OCI-LY7 (cell line): ENCODE measurements at regions not wholly inside any gene's neighbourhood (a gene's known extent, or its start where the extent isn't known, plus 50 kb on each side); places are given as distances from the start of the nearest gene placed in this dataset.

ENCODE experiments used
- BruUV-seq: library from RNA; stranded (reverse); fragments of 400-500 nt; replicated peaks from 2 replicates; lab custom pipeline; 2021; lab: Mats Ljungman, UMichigan
- CTCF ChIA-PET: fragments of 300-600 bp; sonication (Branson Sonifier 250); formaldehyde crosslinking; loops from one replicate; lab custom pipeline; 2022; ENCODE audit warnings: antibody characterized with exemption; ENCODE audit not compliant: unreplicated experiment; lab: Charles Lee
- POLR2A ChIA-PET: fragments of 300-600 bp; sonication (Branson Sonifier 250); formaldehyde crosslinking; loops from one replicate; lab custom pipeline; 2022; ENCODE audit warnings: antibody characterized with exemption; lab: Charles Lee
- DNase-seq: peaks from one replicate; pipeline ENCODE4 v3.0.0-alpha.2; 2015; ENCODE audit warnings: low spot score
- H2AFZ ChIP-seq: fragments of 200-600 bp; sonication (generic), shearing (Covaris generic); 2 replicates; pipeline ENCODE4 v1.6.1; 2014; ENCODE audit warnings: mild to moderate bottlenecking, antibody characterized with exemption, low read length, moderate library complexity
- H3K27ac ChIP-seq: fragments of 200-600 bp; sonication (generic); 2 replicates; pipeline ENCODE4 v1.5.1; 2014; ENCODE audit warnings: mixed run types, low read depth, mild to moderate bottlenecking, moderate library complexity, low read length, inconsistent platforms; ENCODE audit not compliant: poor library complexity, severe bottlenecking
- H3K36me3 ChIP-seq: fragments of 200-600 bp; sonication (generic); 2 replicates; pipeline ENCODE4 v1.6.1; 2014; ENCODE audit warnings: mild to moderate bottlenecking, antibody characterized with exemption, low read length, moderate library complexity, mixed read lengths; ENCODE audit not compliant: insufficient read depth
- H3K4me1 ChIP-seq: fragments of 200-600 bp; sonication (generic); 2 replicates; pipeline ENCODE4 v1.5.1; 2014; ENCODE audit warnings: mild to moderate bottlenecking, low read length; ENCODE audit not compliant: insufficient read depth, poor library complexity, severe bottlenecking
- H3K4me2 ChIP-seq: fragments of 200-600 bp; sonication (generic); 2 replicates; pipeline ENCODE4 v1.6.1; 2014; ENCODE audit warnings: mild to moderate bottlenecking, low read length
- H3K4me3 ChIP-seq: fragments of 200-600 bp; sonication (generic); 2 replicates; pipeline ENCODE4 v1.5.1; 2014; ENCODE audit warnings: mild to moderate bottlenecking, low read depth, low read length; ENCODE audit not compliant: poor library complexity, severe bottlenecking
- H3K79me2 ChIP-seq: fragments of 200-600 bp; sonication (generic); 2 replicates; pipeline ENCODE4 v1.6.1; 2016; ENCODE audit warnings: low read depth, mild to moderate bottlenecking, low read length, moderate library complexity, mixed read lengths; ENCODE audit not compliant: insufficient read depth
- H3K9me2 ChIP-seq: fragments of 200-600 bp; sonication (generic); 2 replicates; pipeline ENCODE4 v1.6.1; 2016; ENCODE audit warnings: mild to moderate bottlenecking, low read length, mixed read lengths; ENCODE audit not compliant: insufficient read depth
- H3K9me3 ChIP-seq: fragments of 200-600 bp; sonication (generic); 2 replicates; pipeline ENCODE4 v1.6.1; 2014; ENCODE audit warnings: mild to moderate bottlenecking, mixed run types, low read length, mixed read lengths
- H4K20me1 ChIP-seq: fragments of 200-600 bp; sonication (generic); 2 replicates; pipeline ENCODE4 v1.6.1; 2014; ENCODE audit warnings: mild to moderate bottlenecking, antibody characterized with exemption, low read length, moderate library complexity, mixed read lengths; ENCODE audit not compliant: insufficient read depth
- EZH2phosphoT487 ChIP-seq: fragments of 200-600 bp; sonication (generic); IDR thresholded peaks from 2 replicates; pipeline ENCODE4 v1.6.1; 2018; ENCODE audit warnings: low read depth, borderline replicate concordance, mild to moderate bottlenecking, mixed run types, antibody characterized with exemption, low read length, moderate library complexity, mixed read lengths
- intact Hi-C: fragments of 100-400 bp; cut with micrococcal nuclease; formaldehyde crosslinking; loops from one replicate; pipeline ENCODE4 v1.10.0; 2022; ENCODE audit not compliant: unreplicated experiment
- TF ChIP-seq, protein P1 (sequence below): fragments of 200-600 bp; sonication (generic); conservative IDR thresholded peaks from 2 replicates; pipeline ENCODE4 v1.5.1; 2014; ENCODE audit warnings: mild to moderate bottlenecking, antibody characterized with exemption, low read length, moderate library complexity, mixed read lengths

DNA sequence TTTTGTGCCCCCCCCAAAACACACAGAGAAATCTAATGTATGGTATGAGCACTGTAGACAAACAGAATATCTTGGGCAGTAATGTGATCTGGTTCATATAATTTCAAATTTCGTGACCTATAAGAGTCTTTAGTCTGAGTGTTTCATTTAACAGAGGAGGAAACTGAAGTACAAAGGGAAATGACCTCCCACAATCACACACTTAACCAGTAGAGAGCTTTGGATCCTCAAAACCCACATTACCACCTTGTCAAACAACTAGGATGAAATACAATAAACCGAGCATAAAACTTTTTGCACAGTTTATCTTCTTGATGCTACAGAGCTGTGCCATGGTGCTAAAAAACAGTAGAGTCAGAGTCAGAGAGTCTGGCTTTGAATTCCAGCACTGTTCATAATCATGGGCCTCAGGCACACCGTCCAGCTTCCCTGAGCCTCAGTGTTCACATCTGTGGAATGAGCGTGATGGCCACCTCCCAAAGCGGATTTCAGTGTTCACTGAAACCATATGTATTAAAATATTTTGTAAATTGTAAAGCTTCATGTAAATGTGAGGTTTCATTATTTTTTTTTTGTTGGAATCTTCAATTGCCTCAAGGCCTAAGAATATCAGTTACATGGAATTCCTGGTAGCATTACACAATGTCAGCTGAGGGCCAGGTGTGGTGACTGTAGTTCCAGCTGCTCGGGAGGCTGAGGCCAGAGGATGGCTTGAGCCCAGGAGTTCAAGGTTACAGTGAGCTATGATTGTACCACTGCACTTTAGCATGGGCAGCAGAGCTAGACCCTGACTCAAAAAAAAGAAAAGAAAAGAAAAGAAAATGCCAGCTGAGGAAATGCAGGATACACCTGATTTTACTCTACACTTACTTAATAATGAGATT is 126.4 kb upstream of the FRY start:
- CTCF ChIA-PET, result no interaction called here
- Histone ChIP-seq H3K4me1 (no peaks in the 10 kb centered on the region), H2AFZ (no peak overlapping the region), H3K4me3 (no peak overlapping the region), H3K27ac (no peak overlapping the region), H3K4me2 (no peak overlapping the region), H3K79me2 (no peaks in the 10 kb centered on the region), H4K20me1 (no peaks in the 10 kb centered on the region), H3K36me3 (no peaks in the 10 kb centered on the region), H3K9me3 (no peaks in the 10 kb centered on the region), H3K9me2 (no peaks in the 10 kb centered on the region)
- POLR2A ChIA-PET, result interaction anchor here (0.6 to 1.0 kb wide), 7 partner anchors 9 to 1660 kb away, joined by 3 read pairs; no protein-coding TSS in a partner anchor
- DNase-seq, result no peak
- intact Hi-C loops, result loop anchor here (5.0 kb wide), 1 partner anchor 407 kb away; no protein-coding TSS in a partner anchor
- no TSS peak for BruUV-seq
- TF ChIP-seq, protein P1, sequence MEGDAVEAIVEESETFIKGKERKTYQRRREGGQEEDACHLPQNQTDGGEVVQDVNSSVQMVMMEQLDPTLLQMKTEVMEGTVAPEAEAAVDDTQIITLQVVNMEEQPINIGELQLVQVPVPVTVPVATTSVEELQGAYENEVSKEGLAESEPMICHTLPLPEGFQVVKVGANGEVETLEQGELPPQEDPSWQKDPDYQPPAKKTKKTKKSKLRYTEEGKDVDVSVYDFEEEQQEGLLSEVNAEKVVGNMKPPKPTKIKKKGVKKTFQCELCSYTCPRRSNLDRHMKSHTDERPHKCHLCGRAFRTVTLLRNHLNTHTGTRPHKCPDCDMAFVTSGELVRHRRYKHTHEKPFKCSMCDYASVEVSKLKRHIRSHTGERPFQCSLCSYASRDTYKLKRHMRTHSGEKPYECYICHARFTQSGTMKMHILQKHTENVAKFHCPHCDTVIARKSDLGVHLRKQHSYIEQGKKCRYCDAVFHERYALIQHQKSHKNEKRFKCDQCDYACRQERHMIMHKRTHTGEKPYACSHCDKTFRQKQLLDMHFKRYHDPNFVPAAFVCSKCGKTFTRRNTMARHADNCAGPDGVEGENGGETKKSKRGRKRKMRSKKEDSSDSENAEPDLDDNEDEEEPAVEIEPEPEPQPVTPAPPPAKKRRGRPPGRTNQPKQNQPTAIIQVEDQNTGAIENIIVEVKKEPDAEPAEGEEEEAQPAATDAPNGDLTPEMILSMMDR, result no peak
- TF ChIP-seq EZH2phosphoT487, result no peak

DNA sequence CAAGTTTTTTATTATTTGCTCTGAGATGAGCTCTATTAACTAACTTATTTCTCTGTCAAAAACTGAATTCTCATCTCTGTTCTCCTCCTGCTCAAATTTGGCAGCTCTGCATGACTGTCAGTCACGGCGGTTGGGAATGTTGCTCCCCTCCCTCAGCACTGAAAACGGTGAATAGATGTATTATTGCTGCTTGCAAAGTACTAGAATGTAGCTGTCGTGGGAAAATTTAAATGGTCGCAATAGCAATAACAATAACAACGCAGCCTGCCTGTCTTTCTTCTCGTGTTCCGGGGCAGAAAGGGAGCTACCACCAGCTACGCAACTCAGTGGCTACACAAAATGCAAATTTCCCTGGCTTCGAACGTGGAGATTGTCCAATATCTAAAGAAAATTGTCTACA is 125.6 kb upstream of the FRY start:
- Histone ChIP-seq H3K4me2 (no peak overlapping the region), H2AFZ (no peak overlapping the region), H4K20me1 (no peaks in the 10 kb centered on the region), H3K9me2 (no peaks in the 10 kb centered on the region), H3K79me2 (no peaks in the 10 kb centered on the region), H3K27ac (no peak overlapping the region), H3K36me3 (no peaks in the 10 kb centered on the region), H3K4me3 (no peak overlapping the region), H3K9me3 (no peaks in the 10 kb centered on the region), H3K4me1 (no peaks in the 10 kb centered on the region)
- DNase-seq, result no peak
- intact Hi-C loops, result loop anchor here (5.0 kb wide), 1 partner anchor 406 kb away; no protein-coding TSS in a partner anchor
- no peak for TF ChIP-seq EZH2phosphoT487
- POLR2A ChIA-PET, result interaction anchor here (0.6 to 0.9 kb wide), 4 partner anchors 8 to 217 kb away, joined by 3 read pairs; no protein-coding TSS in a partner anchor
- CTCF ChIA-PET, result no interaction called here
- no TSS peak for BruUV-seq

DNA sequence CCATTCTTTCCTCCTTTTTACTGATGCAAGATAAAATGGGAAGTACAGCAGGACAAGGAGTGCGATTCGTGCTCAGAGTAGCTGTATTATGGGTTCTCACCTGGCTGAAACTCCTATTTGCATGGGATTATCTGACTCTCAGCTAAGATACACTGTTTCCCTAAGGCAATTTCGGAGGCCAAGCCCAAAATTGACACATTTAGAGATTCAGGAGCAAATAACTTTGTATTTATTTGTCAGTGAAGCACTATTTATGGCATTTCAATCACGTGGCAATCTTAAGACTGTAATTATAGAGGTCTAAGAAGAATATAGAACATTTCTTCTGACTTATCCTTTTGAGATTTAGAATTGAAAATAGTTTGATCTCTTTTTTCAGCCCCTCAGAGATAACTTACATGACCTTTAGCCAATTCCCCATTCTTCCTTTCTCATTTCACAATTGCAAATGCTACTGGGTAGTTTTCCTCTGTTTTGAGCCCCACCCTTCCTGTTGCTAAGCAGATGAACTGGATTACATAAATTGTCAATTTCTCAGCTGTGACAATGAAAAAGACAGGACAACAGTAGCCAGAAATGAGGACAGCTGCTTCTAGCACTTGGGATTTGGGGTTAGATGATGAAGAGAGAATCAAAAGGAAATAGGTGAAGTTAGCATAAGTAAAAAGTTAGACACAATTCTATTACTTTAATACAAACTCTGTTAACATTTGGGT is 122.7 kb upstream of the FRY start:
- Histone ChIP-seq H3K9me2 (no peaks in the 10 kb centered on the region), H3K36me3 (no peaks in the 10 kb centered on the region), H2AFZ (no peak overlapping the region), H3K79me2 (no peaks in the 10 kb centered on the region), H3K27ac (no peak overlapping the region), H4K20me1 (no peaks in the 10 kb centered on the region), H3K4me3 (no peak overlapping the region), H3K4me2 (no peak overlapping the region), H3K4me1 (no peaks in the 10 kb centered on the region), H3K9me3 (no peaks in the 10 kb centered on the region)
- no peak for DNase-seq
- ChIA-PET CTCF (no interaction called here), POLR2A (interaction anchor here (1.4 kb wide), 1 partner anchor 407 kb away, joined by 3 read pairs; the partner anchor contains the start of genes BRCA2 and ZAR1L)
- no TSS peak for BruUV-seq
- intact Hi-C loops, result loop anchor here (5.0 kb wide), 1 partner anchor 403 kb away; no protein-coding TSS in a partner anchor
- TF ChIP-seq EZH2phosphoT487, result no peak
- TF ChIP-seq, protein P1, result no peak
